SK-N-MC (cell line): ENCODE measurements at regions not wholly inside any gene's neighbourhood (a gene's known extent, or its start where the extent isn't known, plus 50 kb on each side); places are given as distances from the start of the nearest gene placed in this dataset.

Experiments
- DNase-seq: peaks from one replicate; pipeline ENCODE4 v3.0.0-alpha.2; 2011; ENCODE audit warnings: low read depth, low spot score
- H3K27ac ChIP-seq: fragments of 200-600 bp; sonication (generic); 2 replicates; pipeline ENCODE4 v1.5.1; 2016; ENCODE audit warnings: mixed run types
- H3K36me3 ChIP-seq: fragments of 200-600 bp; sonication (generic); 2 replicates; pipeline ENCODE4 v1.6.1; 2017; ENCODE audit warnings: antibody characterized with exemption, low read length, mixed read lengths; ENCODE audit not compliant: insufficient read depth
- H3K4me3 ChIP-seq: fragments of 200-600 bp; sonication (generic); 2 replicates; pipeline ENCODE4 v1.5.1; 2016
- H3K9ac ChIP-seq: fragments of 200-600 bp; sonication (generic); 2 replicates; pipeline ENCODE4 v1.8.0; 2017; ENCODE audit warnings: mixed run types, mixed read lengths; ENCODE audit not compliant: insufficient read length
- H3K9me3 ChIP-seq: fragments of 200-600 bp; sonication (generic); 2 replicates; pipeline ENCODE4 v1.6.1; 2017; ENCODE audit warnings: low read depth, mild to moderate bottlenecking, antibody characterized with exemption, low read length, moderate library complexity, mixed read lengths
- EZH2 ChIP-seq: fragments of 200-600 bp; sonication (generic); IDR thresholded peaks from one replicate; pipeline ENCODE4 v1.6.1; 2017; ENCODE audit warnings: antibody characterized with exemption
- FOXP2 ChIP-seq: optimal IDR thresholded peaks from 2 replicates; pipeline ENCODE3; 2011; ENCODE audit warnings: mild to moderate bottlenecking, moderate library complexity; ENCODE audit not compliant: insufficient read depth; ENCODE audit errors: extremely low read length, control extremely low read depth
- POLR2AphosphoS5 ChIP-seq: IDR thresholded peaks from 2 replicates; pipeline ENCODE4 v1.6.1; 2012; ENCODE audit warnings: mild to moderate bottlenecking, low read depth, low read length, borderline replicate concordance

DNA sequence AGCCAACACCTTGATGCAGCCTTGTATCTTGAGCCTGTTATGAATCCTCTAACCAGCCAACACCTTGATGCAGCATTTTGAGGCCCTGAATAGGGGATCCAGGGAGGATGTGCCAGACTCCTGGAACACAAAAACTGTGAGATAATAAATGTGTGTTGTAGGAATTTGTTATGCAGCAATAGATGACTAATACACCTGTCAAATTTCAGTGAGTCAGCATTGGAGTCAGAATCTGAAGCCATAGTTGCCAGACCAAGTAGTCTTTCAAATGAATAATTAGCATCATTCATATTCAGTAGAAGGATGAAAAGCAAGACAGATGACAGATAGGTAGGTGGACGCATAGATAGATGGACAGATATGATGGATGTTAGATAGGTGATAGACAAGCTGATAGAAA, 942.5 kb upstream of the SLC39A10 start:
- H3K36me3 ChIP-seq: no peaks in the 10 kb centered on the region
- no peak overlapping the region for H3K9ac ChIP-seq
- no peak for TF ChIP-seq POLR2AphosphoS5
- no peak for TF ChIP-seq FOXP2
- TF ChIP-seq EZH2: no peak
- H3K27ac ChIP-seq: no peak overlapping the region
- H3K9me3 ChIP-seq: no peaks in the 10 kb centered on the region
- no peak overlapping the region for H3K4me3 ChIP-seq
- no peak for DNase-seq

DNA sequence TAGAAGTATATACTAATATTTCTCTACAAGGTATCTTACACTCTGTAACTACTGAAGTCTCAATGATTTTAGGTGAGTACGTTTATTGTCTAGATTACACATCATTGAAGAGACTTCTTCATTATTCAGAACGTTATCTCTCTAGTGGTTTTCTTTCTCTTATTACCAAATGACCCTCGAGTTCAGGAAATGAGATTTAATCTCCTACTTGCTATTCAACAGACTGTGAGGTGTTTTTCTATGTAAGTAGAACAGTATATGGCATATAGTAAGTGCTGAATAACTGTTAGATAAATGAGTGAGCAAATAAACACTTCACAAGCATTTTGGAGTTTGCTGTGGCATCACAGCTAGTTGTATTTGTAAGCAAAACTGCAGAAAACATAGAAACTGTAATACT, 947.2 kb upstream of the SLC39A10 start:
- Histone ChIP-seq H3K36me3 (no peaks in the 10 kb centered on the region), H3K9ac (no peak overlapping the region), H3K9me3 (no peaks in the 10 kb centered on the region), H3K4me3 (no peak overlapping the region), H3K27ac (no peak overlapping the region)
- no peak for DNase-seq
- TF ChIP-seq FOXP2: no peak
- no peak for TF ChIP-seq POLR2AphosphoS5
- no peak for TF ChIP-seq EZH2

DNA sequence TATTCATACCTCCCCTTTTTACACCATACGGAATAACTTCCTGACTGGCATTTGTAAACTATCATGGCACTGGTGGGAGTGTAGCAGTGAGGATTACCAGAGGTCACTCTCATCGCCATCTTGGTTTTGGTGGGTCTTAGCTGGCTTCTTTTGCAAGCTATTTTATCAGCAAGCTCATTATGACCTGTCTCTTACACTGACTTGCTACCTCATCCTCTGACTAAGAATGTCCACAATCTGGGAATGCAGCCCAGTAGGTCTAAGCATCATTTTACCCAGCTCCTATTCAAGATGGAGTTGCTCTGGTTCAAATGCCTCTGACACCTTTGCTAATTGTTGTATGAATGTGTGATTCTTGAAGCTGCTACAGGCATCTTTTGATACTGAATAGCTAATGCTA, 950.8 kb upstream of the SLC39A10 start:
- Histone ChIP-seq H3K4me3 (no peak overlapping the region), H3K9me3 (no peaks in the 10 kb centered on the region), H3K9ac (no peak overlapping the region), H3K36me3 (no peaks in the 10 kb centered on the region), H3K27ac (no peak overlapping the region)
- DNase-seq: no peak
- TF ChIP-seq EZH2: no peak
- no peak for TF ChIP-seq POLR2AphosphoS5
- no peak for TF ChIP-seq FOXP2

DNA sequence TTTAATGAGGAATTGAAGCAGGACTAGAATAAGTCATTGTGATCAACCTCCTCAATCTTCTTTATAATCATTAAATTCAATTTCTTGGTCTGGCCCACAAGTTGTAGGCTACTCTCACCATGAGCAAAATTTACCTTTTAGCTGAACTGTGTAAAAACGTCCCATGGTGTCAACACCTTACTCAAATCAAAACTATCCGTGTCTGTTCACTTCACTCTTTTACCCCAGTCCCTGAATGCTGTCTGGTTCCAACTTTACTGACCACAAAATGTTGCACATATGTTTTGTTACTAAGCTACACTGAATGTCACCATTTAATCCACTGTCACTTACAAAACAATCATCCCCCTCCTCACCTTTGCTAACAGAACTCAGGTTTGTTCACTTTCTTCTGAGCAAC, 951.6 kb upstream of the SLC39A10 start:
- no peak overlapping the region for H3K9ac ChIP-seq
- no peaks in the 10 kb centered on the region for H3K36me3 ChIP-seq
- TF ChIP-seq FOXP2 (no peak), POLR2AphosphoS5 (no peak), EZH2 (no peak)
- no peak overlapping the region for H3K4me3 ChIP-seq
- no peaks in the 10 kb centered on the region for H3K9me3 ChIP-seq
- H3K27ac ChIP-seq: no peak overlapping the region
- no peak for DNase-seq

DNA sequence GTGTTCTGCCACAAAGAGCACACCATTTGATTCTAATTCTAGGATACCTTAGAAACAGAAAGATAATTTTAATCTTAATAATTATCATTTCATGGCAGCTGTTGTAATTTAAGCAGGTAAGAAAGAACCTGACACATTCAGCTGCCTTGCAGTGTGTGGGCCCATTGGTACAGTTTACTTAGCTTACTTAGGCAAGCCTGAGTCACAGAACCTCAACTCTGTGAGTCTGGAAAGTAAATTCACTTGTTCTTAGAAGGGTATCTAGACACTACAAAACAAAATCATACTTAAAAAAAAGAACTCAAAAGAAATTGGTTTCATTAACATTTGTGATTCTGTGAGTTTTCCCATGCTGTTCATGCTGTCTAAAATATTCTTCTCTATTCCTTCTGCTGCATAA, 956.3 kb upstream of the SLC39A10 start:
- H3K4me3 ChIP-seq: no peak overlapping the region
- no peaks in the 10 kb centered on the region for H3K9me3 ChIP-seq
- no peak overlapping the region for H3K27ac ChIP-seq
- DNase-seq: no peak
- no peak overlapping the region for H3K9ac ChIP-seq
- TF ChIP-seq EZH2: no peak
- no peak for TF ChIP-seq POLR2AphosphoS5
- no peak for TF ChIP-seq FOXP2
- H3K36me3 ChIP-seq: no peaks in the 10 kb centered on the region

DNA sequence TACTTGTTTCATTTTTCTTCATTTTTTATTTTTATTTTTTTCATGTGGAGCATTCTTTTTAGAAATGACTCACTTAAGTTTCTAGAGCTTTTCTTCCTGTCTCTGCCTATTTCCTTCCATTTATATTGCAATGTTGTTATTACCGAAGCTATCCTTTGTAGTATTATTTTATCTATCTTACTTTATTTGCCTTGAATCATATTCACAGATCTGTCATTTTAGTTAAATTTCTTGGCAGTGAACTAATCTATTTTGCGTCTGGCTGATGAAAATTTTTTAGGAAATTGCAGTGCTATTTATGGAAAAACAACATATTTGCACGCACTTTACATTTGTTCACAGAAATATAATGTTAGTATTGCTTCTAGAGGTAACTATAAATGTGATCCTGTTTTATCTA, 956.9 kb upstream of the SLC39A10 start:
- no peak for TF ChIP-seq POLR2AphosphoS5
- no peak for TF ChIP-seq FOXP2
- no peak for TF ChIP-seq EZH2
- no peak overlapping the region for H3K27ac ChIP-seq
- H3K9ac ChIP-seq: no peak overlapping the region
- no peak for DNase-seq
- no peak overlapping the region for H3K4me3 ChIP-seq
- no peaks in the 10 kb centered on the region for H3K36me3 ChIP-seq
- no peaks in the 10 kb centered on the region for H3K9me3 ChIP-seq

DNA sequence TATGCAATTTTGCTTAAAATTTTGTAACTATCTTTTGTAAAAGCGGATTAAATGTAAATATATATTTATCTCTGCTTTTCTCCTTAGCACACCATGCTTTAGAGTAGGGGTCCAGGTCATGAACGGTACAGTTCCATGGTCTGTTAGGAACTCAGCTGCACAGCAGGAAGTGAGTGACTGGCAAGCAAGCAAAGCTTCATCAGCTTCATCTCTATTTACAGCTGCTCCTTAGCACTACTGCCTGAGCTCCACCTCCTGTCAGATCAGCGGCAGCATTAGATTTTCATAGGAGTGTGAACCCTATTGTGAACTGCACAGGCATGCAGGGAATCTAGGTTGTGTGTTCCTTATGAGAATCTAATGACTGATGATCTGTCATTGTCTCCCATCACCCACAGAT, 959.0 kb upstream of the SLC39A10 start:
- no peak for DNase-seq
- Histone ChIP-seq H3K9me3 (no peaks in the 10 kb centered on the region), H3K9ac (no peak overlapping the region), H3K36me3 (no peaks in the 10 kb centered on the region), H3K27ac (no peak overlapping the region), H3K4me3 (no peak overlapping the region)
- TF ChIP-seq POLR2AphosphoS5 (no peak), EZH2 (no peak), FOXP2 (no peak)

DNA sequence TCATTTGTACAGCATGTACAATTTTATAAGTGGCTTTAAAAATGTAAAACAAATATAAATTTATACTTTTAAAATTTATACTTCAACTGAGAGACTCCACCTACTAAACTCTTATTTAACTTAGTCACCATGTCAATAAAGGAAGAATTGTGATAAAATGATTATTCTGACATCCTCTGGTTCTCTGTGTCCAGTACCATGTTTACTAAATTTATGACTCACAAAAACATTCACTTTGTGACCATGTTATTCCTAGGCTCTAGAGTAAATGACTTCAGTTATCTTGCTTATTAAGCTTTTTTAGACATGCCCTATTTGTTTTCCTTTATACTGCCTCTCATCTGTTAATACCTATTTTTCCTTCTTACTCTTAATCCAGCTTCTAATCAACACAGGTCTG, 959.6 kb upstream of the SLC39A10 start:
- H3K9ac ChIP-seq: no peak overlapping the region
- no peaks in the 10 kb centered on the region for H3K36me3 ChIP-seq
- H3K4me3 ChIP-seq: no peak overlapping the region
- H3K27ac ChIP-seq: no peak overlapping the region
- TF ChIP-seq EZH2: no peak
- TF ChIP-seq POLR2AphosphoS5: no peak
- no peak for TF ChIP-seq FOXP2
- no peaks in the 10 kb centered on the region for H3K9me3 ChIP-seq
- DNase-seq: no peak

DNA sequence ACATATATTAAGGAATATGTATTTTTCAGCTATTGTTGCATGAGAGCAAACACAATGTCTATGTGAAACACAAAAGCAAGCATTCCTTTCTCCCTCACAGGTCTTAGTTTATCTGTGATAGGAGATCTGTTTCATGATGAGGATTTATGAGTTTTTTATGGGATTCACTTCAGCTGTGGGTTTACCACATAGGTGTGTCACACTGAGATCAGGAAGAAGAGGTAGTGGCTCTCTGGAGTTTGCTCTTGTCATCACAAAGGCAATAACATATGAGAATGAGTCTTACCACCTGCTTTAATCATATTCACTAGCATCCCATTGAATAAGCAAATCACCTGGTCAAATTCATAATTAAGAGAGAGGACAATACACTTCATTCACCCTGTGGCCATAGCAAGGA, 960.3 kb upstream of the SLC39A10 start:
- TF ChIP-seq POLR2AphosphoS5 (no peak), EZH2 (no peak), FOXP2 (no peak)
- no peak for DNase-seq
- no peak overlapping the region for H3K4me3 ChIP-seq
- H3K36me3 ChIP-seq: no peaks in the 10 kb centered on the region
- no peak overlapping the region for H3K27ac ChIP-seq
- no peak overlapping the region for H3K9ac ChIP-seq
- H3K9me3 ChIP-seq: no peaks in the 10 kb centered on the region
